OCI-LY1 (cell line): ENCODE measurements at regions not wholly inside any gene's neighbourhood (a gene's known extent, or its start where the extent isn't known, plus 50 kb on each side); places are given as distances from the start of the nearest gene placed in this dataset.

Experiments
- H2AFZ ChIP-seq: fragments of 200-600 bp; sonication (generic), shearing (Covaris generic); 2 replicates; pipeline ENCODE4 v1.6.0; 2014; ENCODE audit warnings: antibody characterized with exemption, mild to moderate bottlenecking, low read length
- H3F3A ChIP-seq: fragments of 200-600 bp; sonication (generic), shearing (Covaris generic); 2 replicates; pipeline ENCODE4 v1.6.0; 2014; ENCODE audit warnings: mild to moderate bottlenecking, antibody characterized with exemption, low read length, moderate library complexity; ENCODE audit not compliant: insufficient read depth
- H3K27ac ChIP-seq: fragments of 200-600 bp; sonication (generic); 2 replicates; pipeline ENCODE4 v1.5.1; 2014; ENCODE audit warnings: low read length, mixed run types, mild to moderate bottlenecking, low read depth; ENCODE audit not compliant: poor library complexity, severe bottlenecking
- H3K27me3 ChIP-seq: fragments of 200-600 bp; sonication (generic); 2 replicates; pipeline ENCODE4 v1.6.0; 2014; ENCODE audit warnings: antibody characterized with exemption, mild to moderate bottlenecking, low read length, moderate library complexity; ENCODE audit not compliant: insufficient read depth
- H3K36me3 ChIP-seq: fragments of 200-600 bp; sonication (generic); 2 replicates; pipeline ENCODE4 v1.6.1; 2014; ENCODE audit warnings: mild to moderate bottlenecking, antibody characterized with exemption, low read length, moderate library complexity, mixed read lengths; ENCODE audit not compliant: insufficient read depth
- H3K4me1 ChIP-seq: fragments of 200-600 bp; sonication (generic); 2 replicates; pipeline ENCODE4 v1.5.1; 2014; ENCODE audit warnings: mild to moderate bottlenecking, low read length, moderate library complexity; ENCODE audit not compliant: insufficient read depth, severe bottlenecking
- H3K4me2 ChIP-seq: fragments of 200-600 bp; sonication (generic), shearing (Covaris generic); 2 replicates; pipeline ENCODE4 v1.6.1; 2014; ENCODE audit warnings: low read length
- H3K4me3 ChIP-seq: fragments of 200-600 bp; sonication (generic); 2 replicates; pipeline ENCODE4 v1.5.1; 2014; ENCODE audit warnings: low read length, low read depth, mild to moderate bottlenecking, mixed read lengths; ENCODE audit not compliant: poor library complexity, severe bottlenecking
- H3K79me2 ChIP-seq: fragments of 200-600 bp; shearing (Covaris generic); 2 replicates; pipeline ENCODE4 v1.6.1; 2016; ENCODE audit warnings: mixed run types, low read length, mixed read lengths; ENCODE audit not compliant: insufficient read depth
- H3K9ac ChIP-seq: fragments of 200-600 bp; sonication (generic), shearing (Covaris generic); 2 replicates; pipeline ENCODE4 v1.6.1; 2014; ENCODE audit warnings: mild to moderate bottlenecking, low read length, mixed read lengths
- H3K9me2 ChIP-seq: fragments of 200-600 bp; sonication (generic), shearing (Covaris generic); 2 replicates; pipeline ENCODE4 v1.6.1; 2014; ENCODE audit warnings: low read depth, mild to moderate bottlenecking, low read length, mixed read lengths
- H3K9me3 ChIP-seq: fragments of 200-600 bp; shearing (Covaris generic); 2 replicates; pipeline ENCODE4 v1.6.1; 2014; ENCODE audit warnings: low read length, mixed read lengths
- H4K20me1 ChIP-seq: fragments of 200-600 bp; sonication (generic), shearing (Covaris generic); 2 replicates; pipeline ENCODE4 v1.6.0; 2016; ENCODE audit warnings: mild to moderate bottlenecking, low read length; ENCODE audit not compliant: insufficient read depth
- CTCF ChIP-seq: fragments of 200-600 bp; sonication (generic), shearing (Covaris generic); IDR thresholded peaks from 2 replicates; pipeline ENCODE4 v1.5.1; 2017; ENCODE audit warnings: mild to moderate bottlenecking, antibody characterized with exemption, low read length, moderate library complexity, mixed read lengths
- EZH2 ChIP-seq: fragments of 200-600 bp; sonication (generic), shearing (Covaris generic); IDR thresholded peaks from 2 replicates; pipeline ENCODE4 v1.8.0; 2017; ENCODE audit warnings: borderline replicate concordance, mixed run types, mild to moderate bottlenecking, antibody characterized with exemption, low read length, moderate library complexity, mixed read lengths

DNA sequence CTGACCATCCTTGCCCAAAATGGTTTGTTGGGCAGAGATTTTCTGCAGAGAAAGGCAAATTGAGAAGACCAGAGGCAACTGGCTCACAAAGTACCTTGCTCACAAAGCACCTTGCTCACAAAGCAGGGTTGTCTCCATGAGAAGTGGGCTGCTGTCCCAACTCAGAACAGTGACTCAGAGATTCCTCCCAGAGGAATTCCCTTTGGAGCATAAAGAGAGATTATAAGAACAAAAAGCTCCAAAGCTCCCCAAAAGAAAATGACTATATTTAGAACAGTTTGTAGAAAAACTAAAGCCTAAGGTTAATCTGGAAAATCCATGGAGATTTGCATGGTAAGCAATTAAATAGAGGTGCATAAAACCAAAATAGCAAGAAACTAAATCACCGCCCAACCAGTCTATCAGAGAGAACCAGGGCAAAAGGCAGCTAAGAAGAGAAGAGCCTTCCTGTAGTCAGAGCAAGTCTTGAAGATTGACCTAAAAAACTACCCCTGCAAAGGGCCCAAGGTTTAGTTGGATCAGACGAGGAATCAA lies 731.4 kb downstream of the FAT4 start:
- Histone ChIP-seq H3K9me3 (no peaks in the 10 kb centered on the region), H3K9me2 (no peaks in the 10 kb centered on the region), H3K4me1 (no peaks in the 10 kb centered on the region), H3F3A (no peaks in the 10 kb centered on the region), H4K20me1 (no peaks in the 10 kb centered on the region), H3K9ac (no peak overlapping the region), H2AFZ (no peak overlapping the region), H3K27ac (no peak overlapping the region), H3K4me3 (no peak overlapping the region), H3K36me3 (no peaks in the 10 kb centered on the region), H3K4me2 (no peak overlapping the region), H3K27me3 (no peaks in the 10 kb centered on the region), H3K79me2 (no peaks in the 10 kb centered on the region)
- no peak for TF ChIP-seq EZH2
- no peak for TF ChIP-seq CTCF

DNA sequence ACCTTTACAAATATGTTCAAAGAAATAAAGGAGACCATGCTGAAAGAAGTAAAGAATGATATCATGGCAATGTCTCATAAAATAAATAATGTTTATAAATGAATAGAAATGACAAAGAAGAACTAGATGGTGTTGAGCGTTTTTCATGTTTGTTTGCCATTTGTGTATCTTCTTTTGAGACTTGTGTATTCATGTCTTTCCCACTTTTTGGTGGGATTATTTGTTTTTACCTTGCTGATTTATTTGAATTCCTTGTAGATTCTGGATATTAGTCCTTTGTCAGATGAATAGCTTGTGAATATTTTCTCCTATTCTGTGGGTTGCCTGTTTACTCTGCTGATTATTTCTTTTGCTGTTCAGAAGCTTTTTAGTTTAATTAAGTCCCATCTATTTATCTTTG lies 732.4 kb downstream of the FAT4 start:
- H3K9ac ChIP-seq: no peak overlapping the region
- H3K4me1 ChIP-seq: no peaks in the 10 kb centered on the region
- H3K4me2 ChIP-seq: no peak overlapping the region
- H3K36me3 ChIP-seq: no peaks in the 10 kb centered on the region
- H3K79me2 ChIP-seq: no peaks in the 10 kb centered on the region
- no peaks in the 10 kb centered on the region for H3K9me3 ChIP-seq
- TF ChIP-seq EZH2 (no peak), CTCF (no peak)
- no peak overlapping the region for H2AFZ ChIP-seq
- H3K4me3 ChIP-seq: no peak overlapping the region
- H3K9me2 ChIP-seq: no peaks in the 10 kb centered on the region
- H3K27me3 ChIP-seq: no peaks in the 10 kb centered on the region
- no peaks in the 10 kb centered on the region for H3F3A ChIP-seq
- H3K27ac ChIP-seq: no peak overlapping the region
- H4K20me1 ChIP-seq: no peaks in the 10 kb centered on the region

DNA sequence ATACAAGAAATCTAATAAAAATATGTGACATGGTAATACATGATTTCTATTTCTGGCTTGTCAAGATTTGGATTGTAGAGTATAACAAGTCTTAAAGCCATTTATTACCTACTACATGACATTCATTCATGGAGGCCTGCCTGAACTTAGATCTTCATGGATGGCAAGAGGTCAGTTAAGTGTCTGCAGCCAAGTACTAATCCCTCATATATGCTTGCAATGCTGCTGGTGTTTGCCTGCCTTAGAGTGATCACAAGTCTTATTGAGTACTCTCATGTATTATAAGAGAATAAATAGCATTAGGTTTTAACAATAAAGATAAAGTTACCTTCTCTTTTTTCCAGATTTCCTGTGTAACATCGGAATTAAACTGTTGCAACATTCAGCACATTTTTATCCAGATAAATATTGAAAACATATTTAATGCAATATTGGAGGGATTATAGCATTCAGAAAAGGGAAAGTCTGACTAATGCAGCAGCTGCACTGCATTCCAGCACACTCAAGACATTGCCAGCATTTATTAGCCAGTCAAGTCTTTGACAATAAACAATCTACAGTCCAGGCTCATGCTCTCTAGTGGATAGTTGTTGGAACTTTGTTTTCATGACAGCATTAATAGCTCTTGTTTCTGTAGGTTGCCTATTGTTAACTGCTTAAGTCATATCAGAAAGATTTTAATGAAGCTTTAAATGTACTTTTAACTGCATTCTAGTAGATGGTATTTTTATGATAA lies 737.1 kb downstream of the FAT4 start:
- no peak overlapping the region for H3K4me3 ChIP-seq
- no peak overlapping the region for H3K27ac ChIP-seq
- no peaks in the 10 kb centered on the region for H3K36me3 ChIP-seq
- H3K9me3 ChIP-seq: no peaks in the 10 kb centered on the region
- no peak overlapping the region for H2AFZ ChIP-seq
- TF ChIP-seq EZH2: no peak
- no peak for TF ChIP-seq CTCF
- H3F3A ChIP-seq: no peaks in the 10 kb centered on the region
- no peaks in the 10 kb centered on the region for H3K79me2 ChIP-seq
- no peak overlapping the region for H3K4me2 ChIP-seq
- H3K9me2 ChIP-seq: no peaks in the 10 kb centered on the region
- no peaks in the 10 kb centered on the region for H3K27me3 ChIP-seq
- H3K9ac ChIP-seq: no peak overlapping the region
- H4K20me1 ChIP-seq: no peaks in the 10 kb centered on the region
- H3K4me1 ChIP-seq: no peaks in the 10 kb centered on the region
